ES-I3 (cell line): ENCODE measurements at regions not wholly inside any gene's neighbourhood (a gene's known extent, or its start where the extent isn't known, plus 50 kb on each side); places are given as distances from the start of the nearest gene placed in this dataset.

Experiments used
- H3K36me3 ChIP-seq: 2 replicates; pipeline ENCODE4 v1.6.1; 2013; ENCODE audit warnings: mild to moderate bottlenecking, low read length, control low read depth, moderate library complexity; ENCODE audit not compliant: insufficient read depth
- H3K4me1 ChIP-seq: 2 replicates; pipeline ENCODE4 v1.6.1; 2013; ENCODE audit warnings: mild to moderate bottlenecking, control low read depth, low read length; ENCODE audit not compliant: insufficient read depth
- H3K9ac ChIP-seq: 2 replicates; pipeline ENCODE4 v1.6.1; 2013; ENCODE audit warnings: low read depth, mild to moderate bottlenecking, low read length, moderate library complexity
- H3K9me3 ChIP-seq: 2 replicates; pipeline ENCODE4 v1.6.1; 2013; ENCODE audit warnings: mild to moderate bottlenecking, low read length, moderate library complexity; ENCODE audit not compliant: control insufficient read depth, insufficient read depth

DNA sequence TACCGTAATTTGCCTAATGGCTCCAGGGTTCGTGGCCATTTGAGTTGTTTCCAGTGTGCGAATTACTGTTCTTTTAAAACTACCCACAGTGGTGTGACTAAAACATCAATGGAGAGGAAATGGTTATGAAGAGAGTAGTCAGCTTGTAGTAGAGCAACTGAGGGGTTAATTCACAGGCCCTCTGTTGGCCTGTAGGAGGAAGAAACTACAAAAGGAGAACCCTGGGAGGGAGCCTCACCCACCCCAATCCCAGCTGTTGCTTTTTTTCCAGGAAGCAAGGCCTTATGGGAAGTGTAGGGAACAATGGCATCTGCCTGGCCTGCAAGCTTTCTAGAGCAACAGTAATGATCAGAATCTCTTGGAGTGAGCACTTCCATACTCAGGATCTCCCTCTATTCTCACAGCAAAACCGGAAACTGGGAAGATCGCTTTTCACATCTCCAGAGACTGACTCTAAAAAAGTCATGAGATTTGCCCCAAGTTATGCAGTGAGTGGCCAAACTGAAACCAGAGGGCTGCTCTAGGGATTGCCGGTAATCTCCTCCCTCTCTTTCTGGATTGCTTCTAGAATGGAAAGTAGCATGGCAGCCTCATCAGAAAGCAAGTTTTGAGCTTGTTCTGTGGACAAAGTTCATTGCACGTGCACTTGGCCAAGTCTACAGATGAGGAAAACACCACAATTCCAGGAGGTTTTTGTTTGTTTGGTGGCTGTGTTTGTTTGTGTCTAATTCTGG lies 125.3 kb upstream of the PWP1 start:
- no peaks in the 10 kb centered on the region for H3K36me3 ChIP-seq
- no peak overlapping the region for H3K9ac ChIP-seq
- H3K9me3 ChIP-seq, result no peaks in the 10 kb centered on the region
- no peaks in the 10 kb centered on the region; the same call in 1 of the 2 replicates for H3K4me1 ChIP-seq

DNA sequence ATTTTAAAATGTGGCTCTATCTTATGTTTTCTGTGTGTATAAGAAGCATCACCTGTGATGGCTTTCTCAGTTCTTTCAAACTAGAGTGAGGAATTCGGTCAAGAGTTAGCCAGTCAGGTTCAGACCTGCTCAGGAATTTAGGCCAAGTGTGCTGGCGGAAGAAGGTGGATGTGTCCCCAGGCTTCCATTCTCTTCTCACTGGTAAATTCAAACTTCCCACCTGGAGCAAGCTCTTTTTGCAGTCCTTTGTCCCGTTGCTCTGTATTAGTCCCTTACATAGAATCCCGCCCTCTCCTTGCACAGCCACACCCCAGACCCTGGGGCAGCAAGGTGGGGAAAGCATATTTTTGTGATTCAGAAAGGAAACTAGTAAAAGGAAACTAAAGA lies 124.7 kb upstream of the PWP1 start:
- Histone ChIP-seq H3K9ac (no peak overlapping the region), H3K4me1 (no peaks in the 10 kb centered on the region; the same call in 1 of the 2 replicates), H3K36me3 (no peaks in the 10 kb centered on the region), H3K9me3 (no peaks in the 10 kb centered on the region)

DNA sequence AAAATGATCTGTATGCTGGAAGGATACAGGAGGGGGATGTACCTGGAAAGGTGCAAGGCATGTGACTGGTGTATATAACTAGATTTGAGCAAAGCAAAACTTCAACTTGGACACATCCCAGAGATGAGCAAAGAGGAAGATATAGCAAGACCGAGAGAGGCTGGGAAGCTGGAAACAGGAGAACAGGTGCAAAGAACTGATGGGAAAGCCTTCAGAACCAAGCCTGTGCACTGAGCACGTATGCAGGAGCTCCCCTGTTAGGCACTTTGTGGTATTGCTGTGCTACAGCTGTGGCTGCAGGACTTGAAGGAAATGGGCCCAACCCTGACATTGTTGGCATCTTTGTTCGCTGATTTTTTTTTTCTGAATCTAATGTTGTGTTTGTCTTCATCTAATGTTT lies 120.7 kb upstream of the PWP1 start:
- H3K9ac ChIP-seq, result no peak overlapping the region
- no peaks in the 10 kb centered on the region; the same call in 1 of the 2 replicates for H3K4me1 ChIP-seq
- H3K36me3 ChIP-seq, result no peaks in the 10 kb centered on the region
- no peaks in the 10 kb centered on the region for H3K9me3 ChIP-seq

DNA sequence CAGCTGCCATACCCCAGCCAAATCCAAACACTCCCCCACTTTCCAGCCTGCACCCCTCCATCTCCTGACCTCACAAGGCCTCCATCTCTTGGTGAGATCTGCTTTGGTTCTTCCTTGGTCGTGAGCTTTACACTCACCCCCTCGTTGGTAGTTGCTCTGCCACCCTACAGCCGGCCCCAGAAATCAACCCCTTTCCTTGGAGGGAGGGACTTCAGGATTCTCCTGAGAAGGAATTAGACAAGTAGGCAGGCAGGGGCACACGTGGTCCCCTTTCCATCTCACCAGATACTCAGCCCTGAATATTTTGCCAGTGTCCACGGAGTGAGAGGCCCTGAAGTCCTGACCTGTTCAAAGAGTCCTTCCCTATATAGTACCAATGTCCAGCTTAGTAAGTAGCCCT lies 120.0 kb upstream of the PWP1 start:
- Histone ChIP-seq H3K36me3 (no peaks in the 10 kb centered on the region), H3K4me1 (no peaks in the 10 kb centered on the region; the same call in 1 of the 2 replicates), H3K9me3 (no peaks in the 10 kb centered on the region), H3K9ac (no peak overlapping the region)

DNA sequence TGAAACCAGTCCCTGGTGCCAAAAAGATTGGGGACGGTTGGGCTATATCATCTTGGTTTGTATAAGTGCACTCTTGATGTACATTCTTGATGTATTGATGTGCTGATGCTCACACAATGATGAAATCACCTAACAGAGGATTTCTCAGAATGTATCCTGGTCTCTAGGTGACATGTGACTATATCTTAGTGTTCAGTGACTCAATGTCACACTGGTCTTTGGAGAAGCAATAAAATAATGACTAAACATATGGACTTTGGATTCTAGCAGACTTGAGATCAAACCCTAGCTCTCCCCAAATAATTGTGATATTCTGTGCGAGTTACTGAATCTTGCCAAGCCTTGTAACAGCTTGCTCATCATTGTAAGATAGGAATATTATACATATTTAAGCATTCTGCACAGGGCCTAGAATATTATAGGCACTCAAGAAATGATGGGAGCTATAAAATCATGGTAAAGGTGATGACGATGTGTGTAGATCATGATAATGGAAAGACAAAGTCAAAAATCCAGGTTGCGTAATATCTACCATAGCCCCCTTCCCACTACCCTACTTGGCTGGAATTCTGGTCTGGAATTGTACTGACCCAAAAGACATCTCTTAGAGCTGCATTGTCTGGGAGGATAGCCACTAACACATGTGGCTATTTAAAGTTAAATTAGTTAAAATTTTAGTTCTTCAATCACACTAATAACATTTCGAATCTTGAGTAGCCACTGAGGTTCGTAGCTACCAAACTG lies 117.6 kb upstream of the PWP1 start:
- no peak overlapping the region for H3K9ac ChIP-seq
- H3K4me1 ChIP-seq, result no peaks in the 10 kb centered on the region
- H3K36me3 ChIP-seq, result no peaks in the 10 kb centered on the region

DNA sequence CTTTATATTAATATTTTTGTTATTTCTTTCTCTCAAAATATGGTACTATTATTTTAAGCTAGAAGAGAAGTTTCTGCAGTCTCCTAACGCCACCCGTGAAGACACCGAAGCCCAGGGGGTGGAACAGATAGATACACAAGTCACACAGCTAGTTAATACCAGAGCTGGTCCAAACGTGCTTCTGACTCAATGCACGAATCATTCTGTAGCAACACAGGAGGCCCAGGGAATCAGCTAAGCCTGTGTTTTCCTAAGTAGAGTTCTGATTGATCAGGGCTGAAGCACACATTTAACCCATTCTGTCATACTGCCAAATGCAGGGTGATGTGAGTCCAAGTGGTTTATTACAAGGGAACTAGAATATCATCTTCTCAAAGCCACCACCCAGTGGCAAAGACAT lies 116.9 kb upstream of the PWP1 start:
- no peaks in the 10 kb centered on the region for H3K4me1 ChIP-seq
- H3K9me3 ChIP-seq, result no peaks in the 10 kb centered on the region
- H3K9ac ChIP-seq, result no peak overlapping the region
- no peaks in the 10 kb centered on the region for H3K36me3 ChIP-seq

More for the DNA sequence above, 117.6 kb upstream of the PWP1 start:
- H3K9me3 ChIP-seq, result no peaks in the 10 kb centered on the region

DNA sequence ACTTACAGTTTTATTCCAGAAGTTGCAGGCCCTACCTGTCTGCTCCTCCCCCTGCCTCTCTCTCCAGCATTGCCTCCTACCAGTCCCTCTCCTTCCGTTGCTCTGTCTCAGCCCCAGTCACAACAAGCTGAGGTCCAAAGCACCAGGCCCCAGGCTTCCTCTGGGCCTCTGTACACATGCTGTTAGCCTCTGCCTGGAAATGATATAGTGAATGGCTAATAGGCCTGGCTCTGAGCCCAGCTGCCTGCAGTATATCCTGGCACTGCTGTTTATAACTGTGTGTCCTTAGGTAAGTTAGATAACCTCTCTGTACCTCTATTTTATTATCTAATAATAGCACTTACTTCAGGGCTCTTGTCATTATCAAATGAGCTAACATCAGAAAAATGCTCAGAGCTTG lies 114.9 kb upstream of the PWP1 start:
- H3K4me1 ChIP-seq, result no peaks in the 10 kb centered on the region
- H3K9me3 ChIP-seq, result no peaks in the 10 kb centered on the region
- no peak overlapping the region for H3K9ac ChIP-seq
- H3K36me3 ChIP-seq, result no peaks in the 10 kb centered on the region

DNA sequence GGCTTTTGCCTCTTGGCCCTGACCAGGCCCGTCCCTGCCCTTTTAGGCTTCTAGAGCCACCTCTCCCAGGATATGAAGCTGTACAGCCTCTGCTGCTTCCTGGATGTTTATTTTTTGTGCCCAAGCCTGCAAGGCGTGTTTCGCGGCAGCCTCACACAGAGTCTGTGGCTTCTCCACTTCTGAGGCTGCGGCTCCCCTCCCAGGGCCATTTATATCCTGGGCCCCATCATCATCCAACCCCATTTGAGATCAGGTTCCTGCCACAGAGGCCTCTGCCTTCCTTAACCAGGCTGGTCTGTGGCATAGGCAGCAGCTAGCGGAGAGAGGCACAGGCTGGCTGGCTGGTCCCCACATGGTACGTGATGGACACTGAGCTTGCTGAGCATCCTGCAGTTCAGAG lies 114.1 kb upstream of the PWP1 start:
- H3K9me3 ChIP-seq, result no peaks in the 10 kb centered on the region
- no peaks in the 10 kb centered on the region for H3K4me1 ChIP-seq
- H3K36me3 ChIP-seq, result no peaks in the 10 kb centered on the region
- no peak overlapping the region for H3K9ac ChIP-seq

DNA sequence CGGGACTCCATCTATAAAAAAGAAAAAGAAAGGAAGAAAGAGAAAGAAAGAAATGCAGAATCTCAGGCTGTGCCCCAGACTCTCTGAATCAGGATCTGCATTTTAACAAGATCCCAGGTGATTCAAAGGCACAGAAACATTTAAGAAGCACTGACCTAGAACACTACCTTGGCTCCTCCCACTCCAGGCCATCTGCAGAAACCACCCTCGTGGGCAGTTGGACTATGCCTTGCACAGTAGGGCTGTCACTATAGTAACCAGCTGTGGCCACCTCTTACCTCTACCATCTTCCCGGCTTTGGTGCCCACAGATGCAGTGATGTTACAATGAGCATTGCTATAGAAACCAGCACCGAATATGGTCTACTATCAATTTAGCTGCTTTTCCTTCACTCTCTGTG lies 110.9 kb upstream of the PWP1 start:
- no peaks in the 10 kb centered on the region for H3K4me1 ChIP-seq
- no peaks in the 10 kb centered on the region for H3K9me3 ChIP-seq
- no peak overlapping the region for H3K9ac ChIP-seq
- no peaks in the 10 kb centered on the region for H3K36me3 ChIP-seq

DNA sequence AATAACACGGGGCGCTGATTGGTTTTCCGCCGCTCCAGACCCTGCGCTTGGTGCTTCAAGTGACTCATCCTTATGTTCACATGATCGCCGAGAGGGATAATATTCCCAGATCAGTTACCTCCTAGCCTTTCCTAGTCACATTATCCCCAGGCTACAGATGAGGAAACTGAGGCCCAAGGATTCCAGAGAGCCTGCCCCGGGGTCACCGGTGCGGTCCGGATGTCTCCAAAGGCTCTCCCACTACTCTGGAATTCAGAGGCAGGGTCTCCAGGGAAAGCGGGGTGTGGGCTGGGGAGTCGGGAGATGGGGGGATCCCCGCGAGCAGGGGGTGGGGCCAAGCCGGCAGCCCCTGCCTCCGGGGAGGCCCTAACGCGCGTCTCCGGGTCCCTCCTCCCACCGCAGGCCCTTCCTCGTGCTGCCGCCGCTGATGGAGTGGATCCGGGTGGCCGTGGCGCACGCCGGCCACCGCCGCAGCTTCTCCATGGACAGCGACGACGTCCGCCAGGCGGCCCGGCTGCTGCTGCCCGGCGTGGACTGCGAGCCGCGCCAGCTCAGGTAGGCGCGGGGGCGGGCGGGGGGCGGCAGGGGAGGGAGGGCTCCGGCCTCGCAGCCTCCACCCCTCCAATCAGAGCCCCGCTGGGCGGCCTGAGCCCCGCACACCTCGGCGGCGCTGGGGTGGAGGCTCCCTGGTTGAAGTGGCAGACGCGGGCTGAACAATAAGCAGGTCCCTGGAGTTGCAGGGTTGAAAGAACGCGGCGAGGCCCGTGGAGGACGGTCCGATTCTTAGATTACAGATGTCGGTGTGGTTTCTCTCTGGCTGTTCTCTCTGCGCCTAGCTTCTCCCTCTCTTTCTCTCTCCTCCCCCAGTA lies 104.6 kb upstream of the PWP1 start:
- Histone ChIP-seq H3K36me3 (no peaks in the 10 kb centered on the region), H3K9ac (peak overlapping the region; percentile 56), H3K4me1 (peaks cover 21% of the 10 kb centered on the region), H3K9me3 (no peaks in the 10 kb centered on the region)

DNA sequence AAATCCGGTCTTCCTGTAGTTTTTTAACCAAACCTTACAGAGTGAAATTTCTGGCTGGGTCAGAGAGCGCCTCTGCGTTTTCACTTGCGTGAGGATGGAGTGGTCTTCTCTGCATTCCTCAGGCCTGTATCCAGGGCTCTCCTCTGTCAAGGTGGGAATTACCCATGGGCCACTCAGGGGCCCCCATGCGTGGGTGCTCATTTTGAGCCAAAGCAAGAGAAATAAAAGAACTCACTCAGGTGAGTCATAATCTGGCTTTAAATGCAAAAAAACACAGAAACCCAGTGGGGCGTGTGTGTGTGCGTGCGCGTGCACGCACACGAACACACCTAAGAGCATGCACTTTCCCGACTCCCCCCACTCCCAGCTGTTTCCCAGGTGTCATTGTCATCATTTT lies 104.0 kb upstream of the PWP1 start:
- H3K9ac ChIP-seq, result peak overlapping the region; percentile 56
- H3K9me3 ChIP-seq, result no peaks in the 10 kb centered on the region
- no peaks in the 10 kb centered on the region for H3K36me3 ChIP-seq
- H3K4me1 ChIP-seq, result peaks cover 21% of the 10 kb centered on the region

DNA sequence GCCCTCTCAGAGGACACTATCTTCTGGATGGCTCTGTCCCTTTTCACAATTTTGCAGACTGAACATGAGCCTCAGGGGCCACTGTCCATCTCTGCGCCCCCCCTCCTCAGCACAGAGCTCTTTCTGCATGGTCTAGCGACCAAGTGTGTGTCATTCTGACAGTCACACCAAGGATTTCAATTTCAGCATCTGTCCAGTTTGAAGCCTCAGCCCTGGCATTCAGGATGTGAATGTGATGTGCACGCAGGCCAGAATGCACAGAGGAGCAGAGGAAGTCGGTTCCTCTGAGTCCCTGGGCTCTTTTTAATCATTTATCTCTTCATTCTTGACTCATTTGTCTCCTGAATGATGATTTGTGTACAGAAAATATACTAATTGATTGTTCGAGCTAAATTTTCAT lies 102.0 kb upstream of the PWP1 start:
- Histone ChIP-seq H3K9me3 (no peaks in the 10 kb centered on the region), H3K4me1 (peaks cover 21% of the 10 kb centered on the region), H3K36me3 (no peaks in the 10 kb centered on the region), H3K9ac (no peak overlapping the region)

DNA sequence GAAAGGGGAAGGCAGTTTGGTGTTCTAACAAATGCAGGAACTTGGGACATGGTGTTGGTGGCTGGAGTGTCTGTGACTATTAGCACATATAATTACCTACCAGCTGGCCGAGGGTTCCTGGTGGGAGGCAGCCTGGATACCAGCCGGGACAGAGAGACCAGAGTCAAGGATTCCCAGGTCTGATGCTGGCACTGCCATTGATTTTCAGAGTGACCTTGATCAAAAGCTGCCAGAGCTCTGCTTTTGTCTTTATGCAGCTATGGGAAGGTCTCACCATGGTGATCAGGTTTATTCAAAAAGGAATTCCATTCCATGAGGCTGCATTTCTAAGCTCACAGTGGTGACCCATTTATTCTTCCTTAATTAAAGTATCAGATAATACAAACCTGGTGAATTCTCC lies 101.0 kb upstream of the PWP1 start:
- H3K4me1 ChIP-seq, result peaks cover 21% of the 10 kb centered on the region
- no peak overlapping the region for H3K9ac ChIP-seq
- no peaks in the 10 kb centered on the region for H3K36me3 ChIP-seq
- no peaks in the 10 kb centered on the region for H3K9me3 ChIP-seq

DNA sequence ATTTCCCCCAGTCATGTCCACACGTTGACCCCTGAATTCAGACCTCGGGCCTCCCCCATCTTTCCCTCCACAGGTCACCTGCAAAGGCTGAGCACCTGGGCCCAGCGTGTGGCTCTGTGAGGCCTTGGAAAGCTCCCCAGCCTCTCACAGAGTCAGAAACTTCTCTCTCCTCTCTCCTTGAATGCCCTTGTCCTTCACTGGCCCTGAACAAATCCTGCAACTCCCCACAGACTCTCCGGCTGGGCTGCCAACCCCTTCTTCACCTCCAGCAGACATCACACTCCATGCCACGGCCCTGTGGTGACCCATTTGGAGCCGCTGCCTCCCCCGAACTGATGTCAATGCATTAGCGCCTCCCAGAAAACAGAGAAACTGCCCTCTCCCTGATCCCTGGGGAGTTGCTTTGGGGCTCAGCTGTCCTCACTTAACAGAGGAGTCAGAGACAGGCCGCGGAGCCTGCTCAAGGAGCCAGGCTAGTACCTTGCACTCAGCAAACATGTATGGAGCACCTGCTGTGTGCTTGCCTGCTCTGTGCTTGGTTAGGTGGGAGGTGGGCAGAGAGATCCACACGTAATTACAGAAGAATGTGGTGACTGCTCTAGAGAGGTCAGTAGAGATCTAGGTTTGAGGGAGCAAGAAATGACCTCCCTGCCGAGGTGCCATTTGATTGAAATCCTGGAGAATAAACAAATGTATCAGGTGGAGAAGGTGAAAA lies 99.2 kb upstream of the PWP1 start:
- no peaks in the 10 kb centered on the region for H3K36me3 ChIP-seq
- peaks cover 21% of the 10 kb centered on the region for H3K4me1 ChIP-seq
- H3K9me3 ChIP-seq, result no peaks in the 10 kb centered on the region
- no peak overlapping the region for H3K9ac ChIP-seq
